AG04449 (cell line): ENCODE measurements at regions not wholly inside any gene's neighbourhood (a gene's known extent, or its start where the extent isn't known, plus 50 kb on each side); places are given as distances from the start of the nearest gene placed in this dataset.

Experiments used
- CTCF ChIA-PET: fragments of 350-600 bp; formaldehyde crosslinking; extraction: SDS; loops from one replicate; lab custom pipeline; 2021; ENCODE audit warnings: antibody characterized with exemption; lab: Yijun Ruan, JAX
- POLR2A ChIA-PET: fragments of 400-600, 350-600 bp; formaldehyde crosslinking; extraction: SDS; loops from one replicate; lab custom pipeline; 2020; ENCODE audit warnings: antibody characterized with exemption, inconsistent platforms; lab: Yijun Ruan, JAX
- DNase-seq: peaks from one replicate; pipeline ENCODE4 v3.0.0-alpha.2; 2010; ENCODE audit warnings: low read depth, low spot score
- H3K4me3 ChIP-seq: 2 replicates; pipeline ENCODE4 v1.5.1; 2011; ENCODE audit warnings: low read depth, mild to moderate bottlenecking, control low read depth, low read length
- TF ChIP-seq, protein P1 (sequence below): IDR thresholded peaks from one replicate; pipeline ENCODE4 v1.5.1; 2011; ENCODE audit warnings: mild to moderate bottlenecking, moderate library complexity, low read length, control low read depth, inconsistent platforms; ENCODE audit not compliant: insufficient read depth; ENCODE audit errors: missing control alignments

DNA sequence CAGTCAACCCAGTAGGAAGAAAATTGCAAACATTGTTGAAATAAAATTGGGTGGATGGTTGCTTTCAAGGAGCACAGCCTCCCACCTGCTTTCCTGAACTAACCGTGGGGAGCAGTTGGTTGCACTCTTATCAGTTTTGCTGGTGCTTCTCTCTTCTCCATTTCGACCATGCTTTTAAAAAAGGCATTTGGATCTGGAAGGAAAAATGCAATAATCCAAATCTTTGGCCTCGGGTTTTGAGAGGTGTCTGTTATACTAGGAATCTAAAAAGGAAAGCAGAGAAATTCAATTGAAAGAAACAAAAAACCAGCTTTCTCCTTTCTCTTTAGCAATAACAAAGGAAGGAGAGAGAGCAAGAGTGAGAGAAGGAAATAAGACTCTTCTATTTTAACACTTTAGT lies 113.6 kb upstream of the ARGLU1 start:
- POLR2A ChIA-PET: no interaction called here
- H3K4me3 ChIP-seq: no peak overlapping the region
- TF ChIP-seq, protein P1, sequence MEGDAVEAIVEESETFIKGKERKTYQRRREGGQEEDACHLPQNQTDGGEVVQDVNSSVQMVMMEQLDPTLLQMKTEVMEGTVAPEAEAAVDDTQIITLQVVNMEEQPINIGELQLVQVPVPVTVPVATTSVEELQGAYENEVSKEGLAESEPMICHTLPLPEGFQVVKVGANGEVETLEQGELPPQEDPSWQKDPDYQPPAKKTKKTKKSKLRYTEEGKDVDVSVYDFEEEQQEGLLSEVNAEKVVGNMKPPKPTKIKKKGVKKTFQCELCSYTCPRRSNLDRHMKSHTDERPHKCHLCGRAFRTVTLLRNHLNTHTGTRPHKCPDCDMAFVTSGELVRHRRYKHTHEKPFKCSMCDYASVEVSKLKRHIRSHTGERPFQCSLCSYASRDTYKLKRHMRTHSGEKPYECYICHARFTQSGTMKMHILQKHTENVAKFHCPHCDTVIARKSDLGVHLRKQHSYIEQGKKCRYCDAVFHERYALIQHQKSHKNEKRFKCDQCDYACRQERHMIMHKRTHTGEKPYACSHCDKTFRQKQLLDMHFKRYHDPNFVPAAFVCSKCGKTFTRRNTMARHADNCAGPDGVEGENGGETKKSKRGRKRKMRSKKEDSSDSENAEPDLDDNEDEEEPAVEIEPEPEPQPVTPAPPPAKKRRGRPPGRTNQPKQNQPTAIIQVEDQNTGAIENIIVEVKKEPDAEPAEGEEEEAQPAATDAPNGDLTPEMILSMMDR: no peak
- CTCF ChIA-PET: no interaction called here
- no peak for DNase-seq

- ChIA-PET POLR2A (no interaction called here), CTCF (no interaction called here)
- no peak overlapping the region for H3K4me3 ChIP-seq
- TF ChIP-seq, protein P1: no peak
- no peak for DNase-seq
Observed at GRCh38 chr13:106680796-106681472, 113.0 kb upstream of the ARGLU1 start.

DNA sequence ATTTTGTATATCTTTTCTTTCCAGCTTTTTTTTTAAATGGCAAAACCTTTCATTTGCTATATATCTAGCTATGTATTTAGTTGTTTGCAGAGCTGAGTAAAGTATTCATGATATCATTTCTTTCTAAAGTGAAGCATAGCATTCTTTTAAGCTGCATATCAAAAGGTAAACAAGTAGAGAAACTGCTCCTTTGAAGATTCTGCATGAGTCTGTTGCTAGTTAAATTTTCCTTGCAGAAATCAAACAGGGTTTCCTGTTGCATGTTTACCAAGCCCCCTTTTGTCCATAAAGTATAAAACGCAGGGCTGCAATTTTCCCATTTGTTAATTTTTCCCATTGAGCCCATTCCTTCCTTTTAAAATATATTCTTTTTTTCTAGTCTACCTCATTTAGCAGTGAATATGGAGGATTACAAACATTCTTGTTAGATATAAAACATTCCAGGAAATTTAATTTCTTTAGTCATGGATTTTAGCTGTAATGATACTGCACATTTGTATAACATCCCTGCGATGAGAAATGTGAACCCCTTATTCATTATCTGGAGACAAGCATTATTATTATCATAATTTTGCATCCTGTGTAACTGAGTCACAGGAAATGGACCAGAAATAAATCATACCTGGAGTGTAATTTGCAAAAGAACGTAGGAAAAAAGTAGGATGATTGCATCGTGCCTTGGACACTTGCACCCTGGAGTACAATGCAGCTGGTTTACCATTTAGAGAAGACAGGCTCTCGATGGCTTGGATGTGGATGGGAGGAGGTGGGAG lies 110.9 kb upstream of the ARGLU1 start:
- TF ChIP-seq, protein P1: no peak
- H3K4me3 ChIP-seq: no peak overlapping the region
- ChIA-PET CTCF (no interaction called here), POLR2A (no interaction called here)
- no peak for DNase-seq

DNA sequence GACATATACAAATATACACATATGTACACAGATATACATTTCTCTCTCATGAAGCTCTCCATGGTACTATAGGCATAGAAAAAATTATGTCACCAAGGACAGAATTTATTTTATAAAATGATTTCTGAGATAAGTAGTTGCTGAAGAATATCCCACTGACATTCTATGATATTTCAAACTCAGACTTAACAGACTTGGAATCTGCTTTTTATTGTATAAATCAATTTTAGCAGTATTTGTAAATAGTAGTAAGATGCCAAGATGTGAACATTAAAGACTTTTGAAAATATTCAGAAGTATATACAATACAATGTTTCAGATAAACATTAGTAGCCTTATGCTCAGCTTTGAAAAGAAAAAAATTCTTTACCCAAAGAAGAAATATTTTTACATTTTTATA lies 107.4 kb upstream of the ARGLU1 start:
- CTCF ChIA-PET: no interaction called here
- POLR2A ChIA-PET: no interaction called here
- H3K4me3 ChIP-seq: no peak overlapping the region
- DNase-seq: no peak
- TF ChIP-seq, protein P1: no peak

GRCh38 chr13:106660746-106661625 lies 93.0 kb upstream of the ARGLU1 start:
- ChIA-PET CTCF (no interaction called here), POLR2A (no interaction called here)
- TF ChIP-seq, protein P1: no peak
- no peak for DNase-seq
- H3K4me3 ChIP-seq: no peak overlapping the region
